ENCODE measurements at regions not wholly inside any gene's neighbourhood (a gene's known extent, or its start where the extent isn't known, plus 50 kb on each side); places are given as distances from the start of the nearest gene placed in this dataset.
A peak's percentile ranks its signal among the peaks of the same experiment; 100 is the strongest.

GRCh38 chr5:92519811-92520632 lies 1061.0 kb downstream of the NR2F1-AS1 start:
- POLR2A ChIA-PET = interaction anchor here (0.9 kb wide), 1 partner anchor 72 kb away, joined by 3 read pairs; no protein-coding TSS in a partner anchor

DNA sequence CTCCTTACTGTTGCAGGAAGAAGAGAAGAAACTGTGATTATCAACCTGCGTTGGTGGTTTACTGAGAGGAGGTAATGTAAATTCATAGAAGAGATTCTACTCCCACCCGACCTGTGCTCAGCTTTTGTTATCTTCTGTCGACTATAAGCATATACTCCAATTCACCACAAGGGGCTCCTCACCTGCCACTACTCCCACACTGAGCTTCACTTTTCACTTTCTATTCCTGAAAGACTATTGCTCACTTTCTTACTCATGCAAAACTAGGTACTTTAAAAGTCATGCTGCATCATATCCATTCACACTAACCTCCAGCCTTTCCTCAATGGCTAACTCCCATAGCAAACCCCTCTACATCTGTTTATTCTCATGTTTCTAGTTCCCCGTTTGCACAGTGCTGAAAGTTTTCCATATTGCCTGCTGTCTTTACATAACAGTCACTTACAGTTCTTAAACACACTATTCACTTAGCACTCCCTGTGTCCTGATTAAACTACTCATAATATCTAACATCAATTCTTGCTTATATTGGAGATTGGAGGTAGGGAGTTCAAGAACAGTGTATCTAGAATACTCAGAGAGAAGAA lies 1062.6 kb downstream of the NR2F1-AS1 start:
- Histone ChIP-seq H3K36me3 (ENCODE audit: insufficient read depth, low read length) (no peaks in the 10 kb centered on the region), H3K27ac (ENCODE audit: low read depth, low read length, poor library complexity, severe bottlenecking) (no peak overlapping the region), H3K4me2 (ENCODE audit: low read length) (no peak overlapping the region), H3K4me1 (ENCODE audit: insufficient read depth, low read length, poor library complexity, severe bottlenecking) (no peaks in the 10 kb centered on the region), H4K20me1 (ENCODE audit: insufficient read depth, low read length) (no peaks in the 10 kb centered on the region), H2AFZ (ENCODE audit: low read length) (no peak overlapping the region), H3K4me3 (ENCODE audit: low read depth, low read length, poor library complexity, severe bottlenecking) (no peak overlapping the region), H3K9me2 (ENCODE audit: insufficient read depth, low read length) (no peaks in the 10 kb centered on the region), H3K79me2 (ENCODE audit: insufficient read depth, low read depth, low read length) (no peaks in the 10 kb centered on the region), H3K9me3 (ENCODE audit: low read length) (no peaks in the 10 kb centered on the region)
- intact Hi-C loops (cut with micrococcal nuclease; ENCODE audit: unreplicated experiment) = no loop called here
- CTCF ChIA-PET (ENCODE audit: unreplicated experiment) = interaction anchor here (1.0 kb wide), 1 partner anchor 14 kb away, joined by 3 read pairs; no protein-coding TSS in a partner anchor
- no peak for TF ChIP-seq EZH2phosphoT487 (IDR thresholded peaks at IDR 0.05; ENCODE audit: borderline replicate concordance, low read depth, low read length)
- TF ChIP-seq, protein P1, sequence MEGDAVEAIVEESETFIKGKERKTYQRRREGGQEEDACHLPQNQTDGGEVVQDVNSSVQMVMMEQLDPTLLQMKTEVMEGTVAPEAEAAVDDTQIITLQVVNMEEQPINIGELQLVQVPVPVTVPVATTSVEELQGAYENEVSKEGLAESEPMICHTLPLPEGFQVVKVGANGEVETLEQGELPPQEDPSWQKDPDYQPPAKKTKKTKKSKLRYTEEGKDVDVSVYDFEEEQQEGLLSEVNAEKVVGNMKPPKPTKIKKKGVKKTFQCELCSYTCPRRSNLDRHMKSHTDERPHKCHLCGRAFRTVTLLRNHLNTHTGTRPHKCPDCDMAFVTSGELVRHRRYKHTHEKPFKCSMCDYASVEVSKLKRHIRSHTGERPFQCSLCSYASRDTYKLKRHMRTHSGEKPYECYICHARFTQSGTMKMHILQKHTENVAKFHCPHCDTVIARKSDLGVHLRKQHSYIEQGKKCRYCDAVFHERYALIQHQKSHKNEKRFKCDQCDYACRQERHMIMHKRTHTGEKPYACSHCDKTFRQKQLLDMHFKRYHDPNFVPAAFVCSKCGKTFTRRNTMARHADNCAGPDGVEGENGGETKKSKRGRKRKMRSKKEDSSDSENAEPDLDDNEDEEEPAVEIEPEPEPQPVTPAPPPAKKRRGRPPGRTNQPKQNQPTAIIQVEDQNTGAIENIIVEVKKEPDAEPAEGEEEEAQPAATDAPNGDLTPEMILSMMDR (conservative IDR thresholded peaks at IDR 0.05; ENCODE audit: low read length) = peak; percentile 72
- POLR2A ChIA-PET = interaction anchor here (0.6 kb wide), 1 partner anchor 112 kb away, joined by 3 read pairs; no protein-coding TSS in a partner anchor
- no TSS peak for BruUV-seq (replicated peaks)
- DNase-seq (ENCODE audit: low spot score) = peak; percentile 1

More at GRCh38 chr5:92519811-92520632, 1061.0 kb downstream of the NR2F1-AS1 start:
- Histone ChIP-seq H3K79me2 (ENCODE audit: insufficient read depth, low read depth, low read length) (no peaks in the 10 kb centered on the region), H3K9me3 (ENCODE audit: low read length) (no peaks in the 10 kb centered on the region), H4K20me1 (ENCODE audit: insufficient read depth, low read length) (no peaks in the 10 kb centered on the region), H3K9me2 (ENCODE audit: insufficient read depth, low read length) (no peaks in the 10 kb centered on the region), H3K4me3 (ENCODE audit: low read depth, low read length, poor library complexity, severe bottlenecking) (no peak overlapping the region), H3K4me2 (ENCODE audit: low read length) (no peak overlapping the region), H3K27ac (ENCODE audit: low read depth, low read length, poor library complexity, severe bottlenecking) (no peak overlapping the region), H3K4me1 (ENCODE audit: insufficient read depth, low read length, poor library complexity, severe bottlenecking) (no peaks in the 10 kb centered on the region), H3K36me3 (ENCODE audit: insufficient read depth, low read length) (no peaks in the 10 kb centered on the region), H2AFZ (ENCODE audit: low read length) (no peak overlapping the region)
- TF ChIP-seq, protein P1 (conservative IDR thresholded peaks at IDR 0.05; ENCODE audit: low read length) = no peak
- no peak for TF ChIP-seq EZH2phosphoT487 (IDR thresholded peaks at IDR 0.05; ENCODE audit: borderline replicate concordance, low read depth, low read length)
- BruUV-seq (replicated peaks) = no TSS peak
- intact Hi-C loops (cut with micrococcal nuclease; ENCODE audit: unreplicated experiment) = no loop called here
- CTCF ChIA-PET (ENCODE audit: unreplicated experiment) = no interaction called here
- DNase-seq (ENCODE audit: low spot score) = no peak

Data from OCI-LY7 (cell line).